ENCODE measurements at regions not wholly inside any gene's neighbourhood (a gene's known extent, or its start where the extent isn't known, plus 50 kb on each side); places are given as distances from the start of the nearest gene placed in this dataset.

DNA sequence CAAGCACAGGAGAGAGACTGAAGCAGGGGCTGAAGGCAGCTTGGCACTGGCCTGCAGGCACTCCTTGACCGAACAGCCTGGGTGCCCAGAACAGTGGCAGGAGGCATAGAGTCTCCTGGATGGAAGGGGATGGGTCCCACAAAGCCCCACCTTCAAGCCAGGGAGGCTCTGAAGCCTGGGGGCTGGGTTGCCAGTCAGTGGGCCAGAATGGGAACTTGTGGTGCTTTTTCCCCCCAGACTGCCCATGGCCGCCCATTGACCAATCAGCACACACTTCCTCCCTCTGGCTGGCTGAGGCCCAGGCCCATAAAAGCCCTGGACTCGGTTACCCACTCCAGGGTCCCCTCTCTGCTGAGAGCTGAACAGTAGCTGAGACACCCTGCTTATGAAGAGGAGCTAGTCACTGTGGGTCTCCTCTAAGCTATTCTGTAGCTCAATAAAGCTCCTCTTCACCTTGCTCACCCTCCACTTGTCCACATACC lies 109.6 kb downstream of the ELAPOR2 start:
- TF ChIP-seq, protein P1, sequence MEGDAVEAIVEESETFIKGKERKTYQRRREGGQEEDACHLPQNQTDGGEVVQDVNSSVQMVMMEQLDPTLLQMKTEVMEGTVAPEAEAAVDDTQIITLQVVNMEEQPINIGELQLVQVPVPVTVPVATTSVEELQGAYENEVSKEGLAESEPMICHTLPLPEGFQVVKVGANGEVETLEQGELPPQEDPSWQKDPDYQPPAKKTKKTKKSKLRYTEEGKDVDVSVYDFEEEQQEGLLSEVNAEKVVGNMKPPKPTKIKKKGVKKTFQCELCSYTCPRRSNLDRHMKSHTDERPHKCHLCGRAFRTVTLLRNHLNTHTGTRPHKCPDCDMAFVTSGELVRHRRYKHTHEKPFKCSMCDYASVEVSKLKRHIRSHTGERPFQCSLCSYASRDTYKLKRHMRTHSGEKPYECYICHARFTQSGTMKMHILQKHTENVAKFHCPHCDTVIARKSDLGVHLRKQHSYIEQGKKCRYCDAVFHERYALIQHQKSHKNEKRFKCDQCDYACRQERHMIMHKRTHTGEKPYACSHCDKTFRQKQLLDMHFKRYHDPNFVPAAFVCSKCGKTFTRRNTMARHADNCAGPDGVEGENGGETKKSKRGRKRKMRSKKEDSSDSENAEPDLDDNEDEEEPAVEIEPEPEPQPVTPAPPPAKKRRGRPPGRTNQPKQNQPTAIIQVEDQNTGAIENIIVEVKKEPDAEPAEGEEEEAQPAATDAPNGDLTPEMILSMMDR (IDR thresholded peaks at IDR 0.05 in 2 of 3, conservative IDR thresholded peaks at IDR 0.05 in 1 of 3; ENCODE audit: borderline replicate concordance in 1 of 3, insufficient read depth in 1 of 3, low read depth in 2 of 3, low read length in 2 of 3) = no peak
- TF ChIP-seq POLR2A (IDR thresholded peaks at IDR 0.05; ENCODE audit: borderline replicate concordance, extremely low read depth, insufficient read depth, insufficient read length) (no peak), ZNF274 (IDR thresholded peaks at IDR 0.05; ENCODE audit: low read depth, low read length) (no peak), ZFX (IDR thresholded peaks at IDR 0.05) (no peak), EZH2 (IDR thresholded peaks at IDR 0.05) (no peak), POLR2AphosphoS5 (IDR thresholded peaks at IDR 0.05; ENCODE audit: low read depth, low read length) (no peak), EGR1 (IDR thresholded peaks at IDR 0.05; ENCODE audit: low read depth) (no peak), SP1 (IDR thresholded peaks at IDR 0.05; ENCODE audit: low read depth) (no peak), YY1 (IDR thresholded peaks at IDR 0.05; ENCODE audit: extremely low read depth, insufficient replicate concordance, low read depth, low read length) (no peak)
- TF ChIP-seq, protein P2, sequence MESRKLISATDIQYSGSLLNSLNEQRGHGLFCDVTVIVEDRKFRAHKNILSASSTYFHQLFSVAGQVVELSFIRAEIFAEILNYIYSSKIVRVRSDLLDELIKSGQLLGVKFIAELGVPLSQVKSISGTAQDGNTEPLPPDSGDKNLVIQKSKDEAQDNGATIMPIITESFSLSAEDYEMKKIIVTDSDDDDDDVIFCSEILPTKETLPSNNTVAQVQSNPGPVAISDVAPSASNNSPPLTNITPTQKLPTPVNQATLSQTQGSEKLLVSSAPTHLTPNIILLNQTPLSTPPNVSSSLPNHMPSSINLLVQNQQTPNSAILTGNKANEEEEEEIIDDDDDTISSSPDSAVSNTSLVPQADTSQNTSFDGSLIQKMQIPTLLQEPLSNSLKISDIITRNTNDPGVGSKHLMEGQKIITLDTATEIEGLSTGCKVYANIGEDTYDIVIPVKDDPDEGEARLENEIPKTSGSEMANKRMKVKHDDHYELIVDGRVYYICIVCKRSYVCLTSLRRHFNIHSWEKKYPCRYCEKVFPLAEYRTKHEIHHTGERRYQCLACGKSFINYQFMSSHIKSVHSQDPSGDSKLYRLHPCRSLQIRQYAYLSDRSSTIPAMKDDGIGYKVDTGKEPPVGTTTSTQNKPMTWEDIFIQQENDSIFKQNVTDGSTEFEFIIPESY (IDR thresholded peaks at IDR 0.05; ENCODE audit: extremely low read depth, insufficient replicate concordance, low read length) = no peak
- TF ChIP-seq, protein P3, sequence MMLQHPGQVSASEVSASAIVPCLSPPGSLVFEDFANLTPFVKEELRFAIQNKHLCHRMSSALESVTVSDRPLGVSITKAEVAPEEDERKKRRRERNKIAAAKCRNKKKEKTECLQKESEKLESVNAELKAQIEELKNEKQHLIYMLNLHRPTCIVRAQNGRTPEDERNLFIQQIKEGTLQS (IDR thresholded peaks at IDR 0.05) = no peak
- TF ChIP-seq, protein P4, sequence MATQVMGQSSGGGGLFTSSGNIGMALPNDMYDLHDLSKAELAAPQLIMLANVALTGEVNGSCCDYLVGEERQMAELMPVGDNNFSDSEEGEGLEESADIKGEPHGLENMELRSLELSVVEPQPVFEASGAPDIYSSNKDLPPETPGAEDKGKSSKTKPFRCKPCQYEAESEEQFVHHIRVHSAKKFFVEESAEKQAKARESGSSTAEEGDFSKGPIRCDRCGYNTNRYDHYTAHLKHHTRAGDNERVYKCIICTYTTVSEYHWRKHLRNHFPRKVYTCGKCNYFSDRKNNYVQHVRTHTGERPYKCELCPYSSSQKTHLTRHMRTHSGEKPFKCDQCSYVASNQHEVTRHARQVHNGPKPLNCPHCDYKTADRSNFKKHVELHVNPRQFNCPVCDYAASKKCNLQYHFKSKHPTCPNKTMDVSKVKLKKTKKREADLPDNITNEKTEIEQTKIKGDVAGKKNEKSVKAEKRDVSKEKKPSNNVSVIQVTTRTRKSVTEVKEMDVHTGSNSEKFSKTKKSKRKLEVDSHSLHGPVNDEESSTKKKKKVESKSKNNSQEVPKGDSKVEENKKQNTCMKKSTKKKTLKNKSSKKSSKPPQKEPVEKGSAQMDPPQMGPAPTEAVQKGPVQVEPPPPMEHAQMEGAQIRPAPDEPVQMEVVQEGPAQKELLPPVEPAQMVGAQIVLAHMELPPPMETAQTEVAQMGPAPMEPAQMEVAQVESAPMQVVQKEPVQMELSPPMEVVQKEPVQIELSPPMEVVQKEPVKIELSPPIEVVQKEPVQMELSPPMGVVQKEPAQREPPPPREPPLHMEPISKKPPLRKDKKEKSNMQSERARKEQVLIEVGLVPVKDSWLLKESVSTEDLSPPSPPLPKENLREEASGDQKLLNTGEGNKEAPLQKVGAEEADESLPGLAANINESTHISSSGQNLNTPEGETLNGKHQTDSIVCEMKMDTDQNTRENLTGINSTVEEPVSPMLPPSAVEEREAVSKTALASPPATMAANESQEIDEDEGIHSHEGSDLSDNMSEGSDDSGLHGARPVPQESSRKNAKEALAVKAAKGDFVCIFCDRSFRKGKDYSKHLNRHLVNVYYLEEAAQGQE (IDR thresholded peaks at IDR 0.05; ENCODE audit: low read depth) = no peak
- TF ChIP-seq, protein P5, sequence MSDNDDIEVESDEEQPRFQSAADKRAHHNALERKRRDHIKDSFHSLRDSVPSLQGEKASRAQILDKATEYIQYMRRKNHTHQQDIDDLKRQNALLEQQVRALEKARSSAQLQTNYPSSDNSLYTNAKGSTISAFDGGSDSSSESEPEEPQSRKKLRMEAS (IDR thresholded peaks at IDR 0.05) = no peak

Data from HCT116 (cell line).